ENCODE measurements at regions not wholly inside any gene's neighbourhood (a gene's known extent, or its start where the extent isn't known, plus 50 kb on each side); places are given as distances from the start of the nearest gene placed in this dataset.

DNA sequence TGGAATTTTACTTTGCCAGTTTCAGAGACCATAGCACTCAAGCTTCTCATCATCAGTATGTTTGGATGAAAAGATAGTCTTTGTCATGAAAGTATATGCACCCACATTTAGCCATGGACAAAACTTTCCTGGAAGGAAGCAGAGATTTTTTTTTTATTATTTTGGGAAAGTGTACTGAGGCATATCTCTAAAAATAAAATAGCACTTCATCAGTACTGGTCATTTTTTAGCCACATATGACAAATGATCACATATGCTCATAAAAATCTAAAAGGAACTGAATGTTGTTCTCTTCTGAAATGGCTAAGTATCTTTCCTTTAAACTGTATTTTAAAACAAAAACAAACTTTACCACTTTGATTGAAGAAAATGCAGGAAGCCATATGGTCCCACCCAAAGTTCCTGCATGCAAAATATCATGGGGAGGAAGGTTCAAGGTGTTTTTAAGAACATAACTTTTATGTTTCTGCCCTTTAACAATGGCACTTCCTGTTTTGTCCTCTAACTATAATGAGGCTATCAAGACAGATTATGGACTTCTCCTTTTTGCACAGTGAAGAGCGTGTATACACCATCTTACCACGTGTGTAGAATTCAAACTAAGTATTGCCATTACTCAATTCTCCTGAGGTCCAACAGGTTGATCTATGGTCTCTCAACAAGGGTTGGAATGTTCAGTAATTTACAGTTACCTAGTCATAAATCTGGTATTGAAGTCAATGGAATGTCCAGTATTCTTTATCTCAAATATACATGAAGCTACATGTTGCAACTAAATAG, 77.1 kb upstream of the SLC39A10 start:
- intact Hi-C loops (cut with DNase I; ENCODE audit: low total_unique reads): no loop called here
- Histone ChIP-seq H3K27ac (peak overlapping the region; percentile 43 to 76 (median 64)), H3K36me3 (no peaks in the 10 kb centered on the region), H3K4me3 (no peak overlapping the region), H3K4me1 (peaks cover 16 to 60% (median 40%) of the 10 kb centered on the region in 6 donors), H3K27me3 (replicated peaks in 1 of 7) (no peaks in the 10 kb centered on the region), H3K9me3 (no peaks in the 10 kb centered on the region)
- DNase-seq: no peak
- TF ChIP-seq POLR2AphosphoS5 (IDR thresholded peaks at IDR 0.05) (no peak), POLR2A (IDR thresholded peaks at IDR 0.05) (no peak)
- TF ChIP-seq, protein P1, sequence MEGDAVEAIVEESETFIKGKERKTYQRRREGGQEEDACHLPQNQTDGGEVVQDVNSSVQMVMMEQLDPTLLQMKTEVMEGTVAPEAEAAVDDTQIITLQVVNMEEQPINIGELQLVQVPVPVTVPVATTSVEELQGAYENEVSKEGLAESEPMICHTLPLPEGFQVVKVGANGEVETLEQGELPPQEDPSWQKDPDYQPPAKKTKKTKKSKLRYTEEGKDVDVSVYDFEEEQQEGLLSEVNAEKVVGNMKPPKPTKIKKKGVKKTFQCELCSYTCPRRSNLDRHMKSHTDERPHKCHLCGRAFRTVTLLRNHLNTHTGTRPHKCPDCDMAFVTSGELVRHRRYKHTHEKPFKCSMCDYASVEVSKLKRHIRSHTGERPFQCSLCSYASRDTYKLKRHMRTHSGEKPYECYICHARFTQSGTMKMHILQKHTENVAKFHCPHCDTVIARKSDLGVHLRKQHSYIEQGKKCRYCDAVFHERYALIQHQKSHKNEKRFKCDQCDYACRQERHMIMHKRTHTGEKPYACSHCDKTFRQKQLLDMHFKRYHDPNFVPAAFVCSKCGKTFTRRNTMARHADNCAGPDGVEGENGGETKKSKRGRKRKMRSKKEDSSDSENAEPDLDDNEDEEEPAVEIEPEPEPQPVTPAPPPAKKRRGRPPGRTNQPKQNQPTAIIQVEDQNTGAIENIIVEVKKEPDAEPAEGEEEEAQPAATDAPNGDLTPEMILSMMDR (IDR thresholded peaks at IDR 0.05 in 8 of 11, conservative IDR thresholded peaks at IDR 0.05 in 3 of 11): peak in 1 of 11 experiments; percentile 14
- 13 to 37% (median 17%) methylated on average over 2 of the region's 2 CpGs for WGBS, 5 donors

DNA sequence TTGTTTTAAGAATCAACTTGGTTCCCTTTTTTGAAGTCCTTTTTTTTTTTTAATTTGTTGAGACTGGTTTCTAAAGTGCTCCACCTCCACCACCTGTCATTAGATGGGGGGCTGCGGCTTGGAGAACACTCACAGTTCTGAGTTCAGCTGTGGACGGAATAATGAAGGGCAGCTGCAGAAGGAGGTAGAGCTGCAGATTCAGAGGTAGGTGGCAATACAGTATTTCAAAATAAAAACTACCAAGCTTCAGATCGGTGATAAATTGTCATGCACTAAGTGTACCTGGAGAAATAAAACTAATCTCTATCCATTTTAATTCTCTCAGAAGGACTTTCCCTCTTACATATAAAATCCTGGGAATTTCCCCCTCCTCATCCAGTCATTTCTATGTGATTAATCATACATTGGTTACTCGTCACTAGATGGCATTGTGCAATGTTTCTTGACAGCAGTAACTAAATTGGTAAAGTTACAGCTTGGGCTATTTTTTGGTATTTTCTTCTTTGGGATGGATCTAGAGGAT, 81.1 kb upstream of the SLC39A10 start:
- Histone ChIP-seq H3K4me3 (peak overlapping the region in 2 of 8 donors; percentile 1 to 51), H3K27me3 (replicated peaks in 1 of 7) (no peaks in the 10 kb centered on the region), H3K9me3 (no peaks in the 10 kb centered on the region), H3K27ac (peak overlapping the region in 6 of 8 donors; percentile 3 to 48 (median 29)), H3K4me1 (peaks cover 16 to 68% (median 41%) of the 10 kb centered on the region in 6 donors), H3K36me3 (no peaks in the 10 kb centered on the region)
- DNase-seq: peak; percentile 83
- TF ChIP-seq POLR2AphosphoS5 (IDR thresholded peaks at IDR 0.05) (peak in 1 of 3 donors; percentile 68), POLR2A (IDR thresholded peaks at IDR 0.05) (peak in 1 of 3 donors; percentile 47)
- TF ChIP-seq, protein P1 (IDR thresholded peaks at IDR 0.05 in 8 of 11, conservative IDR thresholded peaks at IDR 0.05 in 3 of 11): peak in 6 of 11 experiments; percentile 12 to 39 (median 28)
- intact Hi-C loops (cut with DNase I; ENCODE audit: low total_unique reads): no loop called here
- 5 to 32% (median 16%) methylated on average over 4 of the region's 4 CpGs for WGBS, 5 donors

DNA sequence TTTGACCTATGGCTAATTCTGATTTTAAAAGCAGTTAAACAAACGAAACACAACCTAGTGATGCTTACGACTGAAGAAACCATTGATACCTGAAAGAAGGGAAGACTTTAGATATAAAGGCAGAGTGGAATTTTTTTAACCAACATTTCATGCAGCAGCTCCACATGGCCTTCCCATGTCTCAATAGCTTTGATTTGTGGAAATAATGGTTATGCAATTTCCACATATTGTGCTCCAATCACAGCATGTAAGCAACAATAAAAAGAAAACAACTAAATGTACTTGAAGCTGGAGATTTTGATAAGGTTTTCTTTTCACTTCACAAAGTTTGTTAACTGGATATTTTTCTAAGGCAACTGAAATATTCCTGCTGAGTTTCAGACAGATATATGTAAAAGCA, 82.0 kb upstream of the SLC39A10 start:
- intact Hi-C loops (cut with DNase I; ENCODE audit: low total_unique reads): no loop called here
- Histone ChIP-seq H3K36me3 (no peaks in the 10 kb centered on the region), H3K27me3 (replicated peaks in 1 of 7) (no peaks in the 10 kb centered on the region), H3K27ac (peak overlapping the region in 3 of 8 donors; percentile 16 to 48 (median 46)), H3K4me1 (peaks cover 11 to 65% (median 37%) of the 10 kb centered on the region in 6 donors), H3K4me3 (no peak overlapping the region), H3K9me3 (no peaks in the 10 kb centered on the region)
- TF ChIP-seq, protein P1 (IDR thresholded peaks at IDR 0.05 in 8 of 11, conservative IDR thresholded peaks at IDR 0.05 in 3 of 11): no peak
- TF ChIP-seq POLR2A (IDR thresholded peaks at IDR 0.05): no peak
- TF ChIP-seq POLR2AphosphoS5 (IDR thresholded peaks at IDR 0.05): no peak
- DNase-seq: no peak
- 88 to 97% (median 92%) methylated on average over 2 of the region's 2 CpGs for WGBS, 5 donors

DNA sequence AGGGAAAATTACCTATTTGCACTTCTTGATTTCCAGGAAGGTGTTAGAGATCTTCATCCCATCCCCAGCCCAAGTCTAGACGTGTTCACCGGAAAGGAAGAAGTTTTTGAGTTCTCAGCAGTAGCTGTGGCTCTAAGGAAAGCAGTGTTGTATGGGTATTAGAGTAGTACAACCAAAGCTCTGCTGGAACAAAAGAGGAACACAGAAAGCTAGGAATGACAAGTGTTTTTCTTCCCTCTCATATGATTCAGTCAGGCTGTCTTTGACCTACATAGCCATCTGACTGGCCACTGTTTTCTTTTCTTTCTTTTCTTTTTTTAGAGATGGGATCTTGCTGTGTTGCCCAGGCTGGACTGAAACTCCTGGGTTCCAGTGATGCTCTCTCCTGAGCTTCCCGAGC, 82.7 kb upstream of the SLC39A10 start:
- 72 to 92% (median 85%) methylated on average over 3 of the region's 3 CpGs for WGBS, 5 donors
- Histone ChIP-seq H3K9me3 (no peaks in the 10 kb centered on the region), H3K4me3 (no peak overlapping the region), H3K27me3 (replicated peaks in 1 of 7) (no peaks in the 10 kb centered on the region), H3K27ac (no peak overlapping the region), H3K4me1 (peaks cover 7 to 65% (median 37%) of the 10 kb centered on the region in 6 donors), H3K36me3 (no peaks in the 10 kb centered on the region)
- no peak for TF ChIP-seq POLR2AphosphoS5 (IDR thresholded peaks at IDR 0.05)
- TF ChIP-seq POLR2A (IDR thresholded peaks at IDR 0.05): no peak
- TF ChIP-seq, protein P1 (IDR thresholded peaks at IDR 0.05 in 8 of 11, conservative IDR thresholded peaks at IDR 0.05 in 3 of 11): no peak
- no peak for DNase-seq
- intact Hi-C loops (cut with DNase I; ENCODE audit: low total_unique reads): no loop called here

All from spleen (tissue), 11 donors.